Epithelial cell of proximal tubule (primary cell): ENCODE measurements at regions not wholly inside any gene's neighbourhood (a gene's known extent, or its start where the extent isn't known, plus 50 kb on each side); places are given as distances from the start of the nearest gene placed in this dataset.
"Not testable (repeated sequence)": the region's sequence is repeated elsewhere in the genome, so short reads cannot be mapped to it uniquely, and the experiment has no call there.

Experiments used
- DNase-seq: peaks from one replicate; pipeline ENCODE4 v3.0.0-alpha.2; 2011; ENCODE audit warnings: low read depth
- H3K4me3 ChIP-seq: 2 replicates; pipeline ENCODE4 v1.5.1; 2011; ENCODE audit warnings: low read depth, mild to moderate bottlenecking, low read length
- CTCF ChIP-seq: conservative IDR thresholded peaks from 2 replicates; pipeline ENCODE4 v1.5.1; 2012; ENCODE audit warnings: low read depth, mild to moderate bottlenecking, low read length

DNA sequence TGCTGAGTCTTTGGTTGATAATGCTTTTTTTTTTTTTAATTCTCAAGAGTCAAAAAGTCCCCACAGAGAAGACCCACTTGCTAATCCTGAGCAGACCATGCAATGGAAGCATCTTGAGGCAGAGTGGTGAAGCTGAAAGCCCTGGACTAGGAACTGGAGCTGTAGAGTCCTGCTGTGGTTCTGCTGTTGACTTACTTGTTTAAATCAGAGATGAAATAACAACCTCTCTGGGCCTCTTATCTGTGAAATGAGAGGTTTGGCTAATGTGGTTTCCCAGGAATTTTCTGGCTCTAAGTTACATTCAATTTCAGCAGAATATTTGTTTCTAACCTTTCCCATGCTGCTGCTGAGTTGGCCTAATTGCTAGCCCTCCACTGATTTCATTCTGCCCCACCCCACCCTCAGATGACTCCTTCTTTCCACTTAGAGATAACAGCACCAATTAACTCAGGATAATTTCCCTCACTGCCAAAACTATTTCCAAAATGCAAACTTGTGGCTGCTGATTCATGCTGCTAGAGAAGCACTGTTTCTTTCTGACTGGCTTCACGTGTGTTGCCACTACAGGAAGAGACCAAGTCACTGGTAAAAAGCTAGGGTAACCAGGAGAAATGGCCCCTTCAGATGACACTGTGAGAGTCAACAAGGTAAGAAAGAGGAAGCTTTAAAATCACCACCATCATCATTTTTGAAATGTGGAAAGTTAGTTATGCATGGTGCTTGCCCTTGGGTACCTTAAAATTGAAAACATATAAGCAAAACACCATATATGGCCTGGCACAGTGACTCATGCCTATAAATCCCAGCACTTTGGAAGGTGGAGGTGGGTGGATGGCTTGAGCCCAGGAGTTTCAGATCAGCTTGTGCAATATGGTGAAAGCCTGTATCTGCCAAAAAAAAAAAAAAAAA is 326.4 kb downstream of the DCHS2 start:
- no peak overlapping the region for H3K4me3 ChIP-seq
- DNase-seq = peak; percentile 62
- TF ChIP-seq CTCF = no peak

DNA sequence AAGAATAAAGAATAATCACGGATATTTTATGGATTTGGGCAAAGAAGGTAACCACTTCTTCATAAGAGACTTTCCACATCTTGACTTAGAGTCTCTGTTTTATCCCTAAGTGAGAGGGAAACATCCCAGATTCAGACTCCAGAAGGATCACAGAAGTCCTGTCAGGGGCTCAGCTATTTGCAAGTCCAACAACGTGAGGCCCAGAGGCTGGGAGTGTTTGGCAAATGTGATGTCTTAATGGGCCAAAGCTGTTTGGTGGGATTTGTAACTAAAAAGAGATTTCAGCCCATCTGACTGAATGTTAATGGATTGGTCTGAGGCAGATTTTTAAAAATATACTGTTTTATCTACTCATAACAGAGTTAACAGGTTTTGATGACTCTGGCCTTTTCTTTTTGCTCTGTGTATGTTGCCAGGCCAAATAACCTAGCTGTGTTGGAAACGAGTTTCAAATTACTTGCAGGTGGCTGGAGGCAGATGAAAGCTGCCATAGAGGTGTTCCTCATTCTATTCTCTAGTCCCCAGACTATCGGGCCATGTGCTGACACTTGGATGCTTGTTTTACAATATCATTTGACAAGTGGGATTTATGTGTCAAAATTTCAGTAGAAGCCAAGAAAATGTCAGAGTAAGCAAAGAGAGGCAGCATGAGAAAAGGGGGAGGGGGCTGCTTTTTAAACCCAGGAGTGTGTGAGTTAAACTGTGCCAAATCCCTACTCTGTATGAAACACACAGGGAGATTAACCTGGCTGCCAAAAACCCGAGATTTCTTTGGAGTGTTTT is 330.9 kb downstream of the DCHS2 start:
- H3K4me3 ChIP-seq = no peak overlapping the region
- no peak for TF ChIP-seq CTCF
- no peak for DNase-seq

DNA sequence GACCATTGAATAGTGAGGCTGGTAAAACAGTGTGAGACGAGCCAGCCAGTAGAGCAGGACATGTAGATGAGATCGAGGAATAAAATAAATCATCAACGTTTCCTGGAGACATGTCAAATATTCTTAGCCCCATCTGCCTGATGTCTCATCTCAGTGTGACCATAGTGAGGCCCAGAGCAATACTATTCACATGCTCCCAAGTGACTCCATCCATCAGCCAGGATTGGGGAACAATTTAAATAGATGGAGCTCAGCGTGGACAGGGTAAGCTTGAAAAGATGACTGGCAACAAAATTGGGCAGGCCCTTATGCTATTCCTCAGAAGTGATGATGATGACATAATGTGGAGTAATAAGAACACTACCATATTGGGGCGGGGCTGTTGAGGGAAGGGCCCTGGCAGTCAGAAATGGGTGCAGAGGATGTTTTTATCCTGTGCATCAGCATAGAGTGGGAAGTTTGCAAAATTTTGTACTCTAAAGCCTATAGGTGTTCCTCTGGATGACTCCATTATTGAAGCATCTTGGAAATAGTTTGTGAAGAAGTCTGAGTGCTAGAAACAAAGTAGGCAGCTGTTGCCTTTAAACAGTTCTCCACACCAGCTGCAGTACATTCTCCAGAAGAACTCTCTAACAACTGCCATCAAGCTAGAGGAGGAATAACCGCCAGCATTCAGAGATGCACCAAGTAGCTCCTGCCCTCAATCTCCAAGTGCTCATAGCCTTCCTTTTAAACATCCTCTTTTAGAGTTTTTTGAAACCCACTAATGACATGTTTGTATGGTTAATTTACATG is 333.0 kb downstream of the DCHS2 start:
- TF ChIP-seq CTCF = no peak
- H3K4me3 ChIP-seq = no peak overlapping the region
- DNase-seq = no peak

- no peak for TF ChIP-seq CTCF
- no peak for DNase-seq
These were observed 339.1 kb downstream of the DCHS2 start for GRCh38 chr4:154152546-154152945.

GRCh38 chr4:154149236-154149635 is 342.4 kb downstream of the DCHS2 start:
- H3K4me3 ChIP-seq, DNase-seq: not testable (repeated sequence)

More at GRCh38 chr4:154152546-154152945, 339.1 kb downstream of the DCHS2 start:
- H3K4me3 ChIP-seq = no peak overlapping the region

GRCh38 chr4:154143720-154144119 is 347.9 kb downstream of the DCHS2 start:
- no peak for DNase-seq
- H3K4me3 ChIP-seq = no peak overlapping the region
- TF ChIP-seq CTCF = no peak

GRCh38 chr4:154142664-154143063 is 348.9 kb downstream of the DCHS2 start:
- no peak for TF ChIP-seq CTCF
- DNase-seq = no peak
- no peak overlapping the region for H3K4me3 ChIP-seq
